Testis (tissue), 2 donors: ENCODE measurements at regions not wholly inside any gene's neighbourhood (a gene's known extent, or its start where the extent isn't known, plus 50 kb on each side); places are given as distances from the start of the nearest gene placed in this dataset.
"Not testable (repeated sequence)": the region's sequence is repeated elsewhere in the genome, so short reads cannot be mapped to it uniquely, and the experiment has no call there.

Source experiments
- DNase-seq: peaks from one replicate; pipeline ENCODE4 v3.0.0-alpha.2; 2019
- H3K27ac ChIP-seq, 2 donors: fragments of 200-600 bp; sonication (generic); one replicate each; pipeline ENCODE4 v1.5.1; 2019
- H3K27me3 ChIP-seq: fragments of 200-600 bp; sonication (generic); one replicate; pipeline ENCODE4 v1.5.1; 2019
- H3K36me3 ChIP-seq: fragments of 200-600 bp; sonication (generic); one replicate; pipeline ENCODE4 v1.5.1; 2017; ENCODE audit warnings: low read depth; ENCODE audit errors: missing control alignments
- H3K4me1 ChIP-seq: fragments of 200-600 bp; sonication (generic); one replicate; pipeline ENCODE4 v1.5.1; 2019
- H3K4me3 ChIP-seq, 2 donors: fragments of 200-600 bp; sonication (generic); one replicate each; pipeline ENCODE4 v1.5.1; 2017 to 2019
- H3K9me3 ChIP-seq: fragments of 200-600 bp; sonication (generic); one replicate; pipeline ENCODE4 v1.5.1; 2017
- CTCF ChIP-seq, 3 experiments: fragments of 450-650 bp in 2 of 3; fragments of 200-600 bp in 1 of 3; sonication (generic) in 1 of 3; IDR thresholded peaks; one replicate each; pipeline ENCODE4 v1.5.1; 2016 to 2019; ENCODE audit warnings: antibody characterized with exemption in 3 of 3, mild to moderate bottlenecking in 2 of 3, moderate library complexity in 1 of 3
- POLR2A ChIP-seq: fragments of 450-650 bp; IDR thresholded peaks from one replicate; pipeline ENCODE4 v1.6.1; 2017; ENCODE audit warnings: antibody characterized with exemption, mild to moderate bottlenecking, moderate library complexity
- WGBS, 2 donors: methylation state at CpG; one replicate each; pipeline ENCODE4 v1.1.5; 2018; 5-methylcytosine and 5-hydroxymethylcytosine counted together
- intact Hi-C: fragments of 100-400 bp; cut with DNase I; formaldehyde crosslinking; loops from one replicate; pipeline ENCODE4 v1.15.1; 2023; ENCODE audit warnings: low total_unique reads

DNA sequence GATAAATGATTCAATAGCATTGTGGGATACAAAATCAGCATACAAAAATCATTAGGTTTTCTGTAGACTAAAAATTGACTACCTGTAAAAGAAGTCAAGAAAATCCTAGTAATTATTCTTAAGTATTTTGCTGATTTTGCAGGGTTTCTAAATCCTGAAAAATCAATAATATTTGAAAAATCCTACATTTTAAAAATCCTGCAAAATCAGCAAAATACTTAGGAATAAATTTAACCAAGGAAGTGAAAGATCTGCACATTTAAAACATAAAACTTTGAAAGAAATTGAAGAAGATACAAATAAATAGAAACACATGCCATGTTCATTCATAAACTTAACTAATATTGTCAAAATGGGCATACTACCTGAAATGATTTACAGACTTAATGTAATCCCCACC is 517.7 kb downstream of the RERGL start:
- intact Hi-C loops: no loop called here
- Histone ChIP-seq H3K4me3 (no peak overlapping the region), H3K27ac (no peak overlapping the region), H3K9me3 (no peaks in the 10 kb centered on the region), H3K36me3 (no peaks in the 10 kb centered on the region), H3K4me1 (no peaks in the 10 kb centered on the region), H3K27me3 (no peaks in the 10 kb centered on the region)
- no peak for DNase-seq
- no peak for TF ChIP-seq POLR2A
- no peak for TF ChIP-seq CTCF (IDR thresholded peaks at IDR 0.05)

- intact Hi-C loops: no loop called here
These were observed 518.9 kb downstream of the RERGL start for GRCh38 chr12:17571047-17571446.

GRCh38 chr12:17564630-17565029 is 525.4 kb downstream of the RERGL start:
- WGBS, 2 donors: 85 to 94% methylated on average over 8 of the region's 8 CpGs
- H3K9me3 ChIP-seq, H3K27me3 ChIP-seq, H3K4me1 ChIP-seq, H3K4me3 ChIP-seq, H3K27ac ChIP-seq, DNase-seq, H3K36me3 ChIP-seq, intact Hi-C loops: not testable (repeated sequence)

More at GRCh38 chr12:17571047-17571446, 518.9 kb downstream of the RERGL start:
- no peaks in the 10 kb centered on the region for H3K27me3 ChIP-seq
- no peaks in the 10 kb centered on the region for H3K4me1 ChIP-seq
- no peak overlapping the region for H3K4me3 ChIP-seq
- no peak for DNase-seq
- H3K27ac ChIP-seq: no peak overlapping the region
- no peaks in the 10 kb centered on the region for H3K9me3 ChIP-seq
- H3K36me3 ChIP-seq: no peaks in the 10 kb centered on the region
- TF ChIP-seq POLR2A (no peak), CTCF (IDR thresholded peaks at IDR 0.05) (no peak)
- 71 to 77% methylated on average over 2 of the region's 2 CpGs for WGBS, 2 donors

- Histone ChIP-seq H3K9me3 (no peaks in the 10 kb centered on the region), H3K4me3 (no peak overlapping the region), H3K27ac (no peak overlapping the region), H3K4me1 (no peaks in the 10 kb centered on the region), H3K36me3 (no peaks in the 10 kb centered on the region), H3K27me3 (no peaks in the 10 kb centered on the region)
- WGBS, 2 donors: 85 to 91% methylated on average over 1 of the region's 1 CpG
- intact Hi-C loops: no loop called here
- DNase-seq: no peak
- TF ChIP-seq POLR2A (no peak), CTCF (IDR thresholded peaks at IDR 0.05) (no peak)
These were observed 540.0 kb downstream of the RERGL start for GRCh38 chr12:17550011-17550410.

DNA sequence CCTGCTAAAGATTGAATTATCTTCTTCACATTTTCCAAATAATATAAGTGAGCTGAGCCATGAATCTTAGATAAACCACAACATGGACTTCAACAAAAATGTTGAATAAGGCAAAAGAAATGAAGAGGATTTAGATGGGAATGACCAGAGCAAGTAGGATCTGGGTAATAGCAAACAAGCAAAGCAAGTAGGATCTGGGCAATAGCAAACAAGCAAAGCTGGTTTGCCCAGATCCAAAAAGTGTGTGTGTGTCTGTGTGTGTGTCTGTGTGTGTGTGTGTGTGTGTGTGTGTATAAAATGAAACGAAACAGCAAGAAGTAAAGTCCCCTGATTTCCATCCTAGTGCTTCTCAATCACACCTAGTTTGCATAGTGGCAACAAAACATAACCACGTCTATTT is 549.1 kb downstream of the RERGL start:
- Histone ChIP-seq H3K36me3 (no peaks in the 10 kb centered on the region), H3K4me3 (no peak overlapping the region), H3K27me3 (no peaks in the 10 kb centered on the region), H3K27ac (no peak overlapping the region), H3K9me3 (no peaks in the 10 kb centered on the region), H3K4me1 (no peaks in the 10 kb centered on the region)
- no peak for DNase-seq
- no peak for TF ChIP-seq CTCF (IDR thresholded peaks at IDR 0.05)
- no peak for TF ChIP-seq POLR2A
- 86% methylated on average over 2 of the region's 2 CpGs for WGBS, 2 donors
- intact Hi-C loops: no loop called here
